ENCODE measurements at regions not wholly inside any gene's neighbourhood (a gene's known extent, or its start where the extent isn't known, plus 50 kb on each side); places are given as distances from the start of the nearest gene placed in this dataset.

DNA sequence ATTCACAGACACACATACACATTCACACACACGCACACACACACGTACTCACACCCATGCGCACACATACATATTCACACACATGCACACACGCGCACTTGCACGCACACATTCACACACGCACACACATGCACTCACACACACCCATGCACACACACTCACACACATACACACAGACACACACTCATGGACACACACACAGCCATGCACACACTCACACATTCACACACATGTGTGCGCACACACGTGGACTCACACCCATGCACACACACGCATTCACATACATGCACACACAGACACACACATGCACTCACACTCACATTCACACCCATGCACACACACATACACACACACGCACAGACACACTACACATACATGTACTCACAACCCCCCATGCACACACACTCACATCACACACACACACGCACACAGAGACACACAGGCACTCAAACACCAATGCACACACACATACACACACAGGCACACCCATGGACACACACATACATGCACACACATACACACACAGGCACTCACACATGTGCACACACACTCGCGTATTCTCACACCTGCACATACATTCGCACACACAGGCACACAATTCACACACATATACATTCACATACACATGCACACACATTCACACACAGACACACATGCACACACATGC, 589.1 kb downstream of the PTPRU start:
- DNase-seq (ENCODE audit: low spot score) = no peak

- DNase-seq (ENCODE audit: low spot score) = no peak
Observed at GRCh38 chr1:29824511-29825273, 588.4 kb downstream of the PTPRU start.

GRCh38 chr1:29824025-29824424, 587.7 kb downstream of the PTPRU start:
- no peak for DNase-seq (ENCODE audit: low spot score)

GRCh38 chr1:29823561-29823960, 587.2 kb downstream of the PTPRU start:
- no peak for DNase-seq (ENCODE audit: low spot score)

DNA sequence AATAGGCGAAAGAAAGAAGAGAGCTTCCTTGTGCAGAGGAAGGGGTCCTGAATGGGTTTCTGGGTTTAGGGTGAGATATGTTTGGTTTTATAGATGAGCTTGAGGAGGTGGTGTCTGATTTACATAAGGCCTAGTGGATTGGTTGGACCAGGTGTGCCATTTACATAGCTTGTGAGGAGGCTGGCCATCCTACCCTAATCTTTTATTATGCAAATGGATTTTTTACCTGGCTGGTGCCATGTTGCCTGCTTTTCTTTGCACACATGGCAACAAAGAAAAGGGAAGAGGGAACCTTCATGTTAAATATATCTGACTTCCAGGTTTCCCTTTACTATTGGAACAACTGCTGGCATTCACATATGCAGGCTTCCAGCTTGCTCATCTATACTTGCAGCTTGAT, 585.3 kb downstream of the PTPRU start:
- DNase-seq (ENCODE audit: low spot score) = no peak

GRCh38 chr1:29820401-29820800, 584.1 kb downstream of the PTPRU start:
- no peak for DNase-seq (ENCODE audit: low spot score)

DNA sequence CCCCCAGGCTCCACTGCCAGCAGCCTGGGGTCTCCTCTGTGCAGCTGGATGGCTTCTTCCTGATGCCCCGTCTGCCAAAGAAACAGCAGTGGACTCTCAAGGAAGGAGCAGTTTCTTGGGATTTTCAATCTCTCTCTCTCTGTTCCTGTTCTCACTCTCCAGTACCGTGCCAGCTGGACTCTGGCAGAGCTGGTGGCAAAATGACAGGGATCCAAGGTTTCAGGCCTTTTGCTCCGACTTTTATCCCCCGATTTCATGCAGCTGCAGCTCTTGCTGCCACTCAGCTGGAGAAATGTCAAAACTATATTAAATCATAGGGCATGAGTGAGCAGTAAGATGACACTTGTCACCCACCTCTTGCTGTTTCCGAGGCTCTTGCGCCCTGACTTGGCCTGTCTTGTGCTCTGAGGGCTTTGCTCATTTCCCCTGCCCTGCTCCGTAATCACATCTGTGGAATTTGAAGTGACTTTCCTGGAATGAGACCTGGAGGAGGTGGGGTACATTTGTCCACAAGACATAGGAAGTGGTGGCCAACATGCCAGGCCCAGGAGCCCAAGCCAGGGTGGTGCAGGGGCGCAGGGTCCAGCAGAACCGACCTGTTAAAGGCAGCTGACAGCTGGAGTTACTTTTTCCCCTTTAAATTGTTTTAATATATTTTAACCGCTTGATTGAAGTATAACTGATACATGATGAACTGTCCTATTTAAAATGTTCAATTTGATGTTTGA, 576.2 kb downstream of the PTPRU start:
- DNase-seq (ENCODE audit: low spot score) = no peak

DNA sequence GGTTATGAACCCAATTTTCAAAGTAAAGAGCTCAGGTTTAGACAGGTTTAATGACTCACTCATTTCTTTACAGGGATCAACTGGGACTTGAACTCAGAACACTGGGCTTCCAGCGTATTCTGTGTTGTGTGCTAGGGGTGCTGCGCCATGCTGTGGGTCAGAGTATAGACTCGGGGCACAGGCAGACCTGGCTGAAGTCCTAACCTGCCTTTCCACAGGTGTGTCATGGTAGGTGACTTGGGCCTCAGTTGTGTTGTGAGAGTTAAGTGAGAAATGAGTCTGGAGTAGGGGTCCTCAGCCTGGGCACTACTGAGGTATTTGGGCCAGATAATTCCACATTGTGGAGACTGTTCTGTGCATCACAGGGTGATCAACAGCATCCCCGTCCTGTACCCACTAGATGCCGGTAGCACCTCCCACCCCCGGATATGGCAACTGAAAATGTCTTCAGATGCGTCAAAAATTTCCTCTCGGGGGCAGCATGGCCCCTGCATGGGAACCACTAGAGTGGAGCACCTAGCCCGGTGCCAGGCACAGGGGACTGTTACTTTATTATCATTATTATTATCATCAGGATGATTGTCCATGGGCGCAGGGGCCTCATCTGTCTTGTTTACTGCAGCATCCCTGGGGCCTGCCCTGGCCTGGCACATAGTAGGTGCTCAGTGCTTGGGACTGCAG, 575.5 kb downstream of the PTPRU start:
- DNase-seq (ENCODE audit: low spot score) = no peak

DNA sequence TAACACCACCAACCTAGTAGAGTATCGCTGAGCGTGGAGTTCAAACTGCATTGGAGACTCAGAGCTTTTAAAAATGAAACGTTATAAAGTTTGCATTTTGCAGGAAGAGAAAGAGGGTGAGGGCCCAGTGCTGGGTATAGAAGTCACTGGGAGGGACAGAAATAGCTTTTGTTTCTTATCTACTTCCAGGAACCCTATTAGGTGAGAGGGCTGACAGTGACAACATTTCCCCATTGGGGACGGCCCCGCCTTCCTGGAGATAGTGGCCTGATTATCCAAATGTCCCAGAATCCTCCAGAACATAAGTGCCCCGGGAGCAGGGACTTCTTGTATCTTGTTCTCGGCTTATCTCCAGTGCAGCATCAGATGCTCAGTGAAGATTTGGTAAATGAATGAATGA, 574.9 kb downstream of the PTPRU start:
- DNase-seq (ENCODE audit: low spot score) = no peak

- no peak for DNase-seq (ENCODE audit: low spot score)
Observed at GRCh38 chr1:29810121-29811120, 574.1 kb downstream of the PTPRU start.

DNA sequence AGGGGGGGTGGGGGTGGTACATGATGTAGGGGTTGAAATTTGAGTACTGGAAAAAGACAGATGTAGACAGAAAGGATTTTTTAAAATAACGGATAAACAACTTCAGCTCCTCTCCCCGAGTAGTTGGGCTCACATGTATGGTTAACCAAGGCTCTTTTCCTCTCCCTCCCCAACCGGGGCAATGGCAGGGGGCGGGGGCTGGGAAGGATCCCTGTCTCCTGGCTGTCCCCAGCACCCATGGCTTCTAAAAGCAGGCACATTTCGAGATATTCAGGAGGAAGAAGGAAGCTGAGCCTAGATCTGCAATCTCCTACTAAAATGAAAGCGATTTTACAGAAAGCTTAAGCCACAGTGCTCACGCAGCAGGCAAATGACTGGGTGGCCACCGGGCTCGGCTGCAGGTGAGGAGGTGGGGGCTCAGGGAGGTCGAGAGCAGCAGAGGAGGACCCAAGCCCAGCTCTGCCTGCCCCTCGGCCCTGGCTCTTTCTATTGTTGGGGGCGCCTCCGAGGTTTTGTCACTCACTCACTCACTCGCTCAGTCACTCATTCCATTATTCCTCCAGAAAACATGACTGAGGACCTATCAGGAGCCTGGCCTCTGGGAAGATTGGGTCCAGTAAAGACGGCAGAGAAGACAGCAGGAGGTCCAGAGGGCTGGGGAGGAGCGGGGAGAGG, 573.3 kb downstream of the PTPRU start:
- DNase-seq (ENCODE audit: low spot score) = no peak

DNA sequence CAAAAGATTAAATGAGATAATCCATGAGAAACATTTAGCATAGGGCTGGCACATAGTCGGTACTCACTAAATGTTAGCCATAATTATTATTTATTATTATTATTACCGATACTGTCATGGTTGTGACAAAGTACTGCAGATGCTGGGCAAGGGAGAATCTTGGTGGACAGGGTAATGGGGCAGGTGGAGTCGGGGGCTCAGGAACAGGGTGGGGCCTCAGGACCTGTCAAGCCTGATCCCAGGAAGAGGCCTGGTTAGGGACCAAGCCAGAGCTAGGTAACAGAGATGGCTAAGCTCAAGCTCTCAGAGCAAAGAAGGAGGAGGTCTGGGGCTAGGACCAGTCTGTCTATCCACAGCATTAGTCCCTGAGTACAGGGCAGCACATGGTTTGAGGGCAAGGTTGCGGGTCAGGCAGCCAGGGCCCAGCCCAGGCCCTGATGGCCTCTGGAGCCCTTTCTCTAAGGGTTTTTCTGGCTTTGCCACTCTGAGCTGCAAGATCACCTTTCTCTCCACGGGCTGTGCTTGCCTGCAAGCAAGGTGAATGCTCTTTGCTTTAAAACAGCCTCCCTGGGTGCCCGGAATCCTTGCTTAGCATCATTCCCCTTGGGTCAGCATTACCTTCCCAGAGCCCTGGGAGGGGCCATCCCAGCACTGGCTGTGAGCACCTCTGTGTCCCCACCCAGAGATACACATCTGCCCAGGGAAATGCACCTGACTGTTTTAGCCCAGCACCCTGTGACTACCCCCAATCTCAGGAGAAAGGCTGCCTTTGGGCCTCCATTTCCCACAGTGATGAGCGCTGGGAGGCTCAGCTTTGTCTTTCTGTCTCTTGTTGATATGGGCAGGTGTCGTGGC, 572.0 kb downstream of the PTPRU start:
- DNase-seq (ENCODE audit: low spot score) = no peak

- no peak for DNase-seq (ENCODE audit: low spot score)
Observed at GRCh38 chr1:29807689-29808088, 571.4 kb downstream of the PTPRU start.

- DNase-seq (ENCODE audit: low spot score) = no peak
Observed at GRCh38 chr1:29806646-29807319, 570.5 kb downstream of the PTPRU start.

DNA sequence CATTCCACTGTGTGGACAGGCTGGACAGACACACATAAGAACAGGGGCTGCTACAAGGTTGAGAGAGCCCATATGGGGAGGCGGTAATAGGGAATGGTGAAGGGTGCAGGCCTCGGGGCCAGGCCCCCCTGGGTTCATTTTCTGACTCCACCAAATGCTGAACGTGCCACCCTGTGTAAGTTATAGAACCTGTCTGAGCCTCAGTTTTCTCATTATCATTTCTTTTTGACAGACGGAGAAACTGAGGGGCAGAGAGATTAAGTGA, 569.5 kb downstream of the PTPRU start:
- DNase-seq (ENCODE audit: low spot score) = no peak

- no peak for DNase-seq (ENCODE audit: low spot score)
Observed at GRCh38 chr1:29805122-29805895, 569.0 kb downstream of the PTPRU start.

DNA sequence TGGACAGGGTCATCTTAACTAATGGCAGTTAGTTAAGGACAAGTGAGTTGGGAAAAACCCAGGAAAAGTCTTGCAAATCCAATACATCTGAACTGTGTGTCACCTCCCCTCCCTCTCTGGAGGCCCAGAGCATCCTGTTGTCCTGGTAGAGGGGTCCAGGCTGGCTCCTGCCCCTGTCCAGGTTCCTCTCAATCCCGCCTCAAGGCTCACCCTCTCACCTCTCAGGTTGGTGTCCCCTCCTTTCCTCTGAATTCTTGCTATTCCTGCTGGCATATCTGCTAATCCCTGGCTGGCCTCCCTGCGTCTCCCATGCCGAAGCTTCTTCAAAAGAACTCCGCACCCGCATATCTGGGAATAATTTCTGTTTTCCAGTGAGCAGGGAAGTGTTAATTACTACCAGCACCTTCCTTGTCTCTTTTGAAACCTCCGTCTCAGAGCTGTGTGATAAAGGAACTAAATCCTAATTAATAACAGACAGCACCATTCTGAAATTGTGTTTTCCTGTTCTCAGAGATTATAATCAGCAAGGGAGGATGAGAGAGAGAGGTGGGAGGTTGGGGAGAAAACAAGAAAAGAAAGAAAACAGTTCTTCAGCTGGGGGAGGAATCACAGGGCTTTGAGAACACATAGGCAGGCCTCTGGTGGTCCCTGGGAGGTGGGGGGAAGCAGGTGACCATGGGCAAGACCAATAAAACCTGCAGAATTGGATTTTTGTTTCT, 568.0 kb downstream of the PTPRU start:
- DNase-seq (ENCODE audit: low spot score) = no peak

GRCh38 chr1:29803486-29803885, 567.2 kb downstream of the PTPRU start:
- no peak for DNase-seq (ENCODE audit: low spot score)
